ENCODE measurements at regions not wholly inside any gene's neighbourhood (a gene's known extent, or its start where the extent isn't known, plus 50 kb on each side); places are given as distances from the start of the nearest gene placed in this dataset.

GRCh38 chr12:128047266-128048060, 219.5 kb upstream of the TMEM132C start:
- no peak overlapping the region for H3K27ac ChIP-seq
- POLR2A ChIA-PET (ENCODE audit: low non-redundant PET): no interaction called here
- no peak for DNase-seq (ENCODE audit: low spot score)

GRCh38 chr12:128052331-128052730, 214.6 kb upstream of the TMEM132C start:
- no peak for TF ChIP-seq CTCF (conservative IDR thresholded peaks at IDR 0.05; ENCODE audit: low read depth)
- POLR2A ChIA-PET (ENCODE audit: low non-redundant PET): no interaction called here
- DNase-seq (ENCODE audit: low spot score): no peak
- no peak overlapping the region for H3K27ac ChIP-seq
- CTCF ChIA-PET: interaction anchor here (0.6 kb wide), 2 partner anchors 17 to 267 kb away, joined by 3 read pairs; no protein-coding TSS in a partner anchor

More at GRCh38 chr12:128047266-128048060, 219.5 kb upstream of the TMEM132C start:
- CTCF ChIA-PET: interaction anchor here (0.5 to 0.6 kb wide), 2 partner anchors 172 to 735 kb away, joined by 3 to 4 read pairs; no protein-coding TSS in a partner anchor
- no peak for TF ChIP-seq CTCF (conservative IDR thresholded peaks at IDR 0.05; ENCODE audit: low read depth)

GRCh38 chr12:128052777-128053176, 214.2 kb upstream of the TMEM132C start:
- no peak for TF ChIP-seq CTCF (conservative IDR thresholded peaks at IDR 0.05; ENCODE audit: low read depth)
- POLR2A ChIA-PET (ENCODE audit: low non-redundant PET): no interaction called here
- H3K27ac ChIP-seq: no peak overlapping the region
- no peak for DNase-seq (ENCODE audit: low spot score)
- CTCF ChIA-PET: interaction anchor here (0.6 kb wide), 1 partner anchor 16 kb away, joined by 3 read pairs; no protein-coding TSS in a partner anchor

GRCh38 chr12:128055567-128055966, 211.4 kb upstream of the TMEM132C start:
- DNase-seq (ENCODE audit: low spot score): no peak
- TF ChIP-seq CTCF (conservative IDR thresholded peaks at IDR 0.05; ENCODE audit: low read depth): no peak
- POLR2A ChIA-PET (ENCODE audit: low non-redundant PET): no interaction called here
- CTCF ChIA-PET: no interaction called here
- no peak overlapping the region for H3K27ac ChIP-seq

- no peak for TF ChIP-seq CTCF (conservative IDR thresholded peaks at IDR 0.05; ENCODE audit: low read depth)
- ChIA-PET POLR2A (ENCODE audit: low non-redundant PET) (no interaction called here), CTCF (interaction anchor here (0.5 kb wide), 1 partner anchor 1333 kb away, joined by 3 read pairs; no protein-coding TSS in a partner anchor)
- H3K27ac ChIP-seq: no peak overlapping the region
- DNase-seq (ENCODE audit: low spot score): no peak
These were observed 210.7 kb upstream of the TMEM132C start for GRCh38 chr12:128056136-128056801.

GRCh38 chr12:128057586-128057985, 209.4 kb upstream of the TMEM132C start:
- no peak for TF ChIP-seq CTCF (conservative IDR thresholded peaks at IDR 0.05; ENCODE audit: low read depth)
- no peak for DNase-seq (ENCODE audit: low spot score)
- ChIA-PET CTCF (no interaction called here), POLR2A (ENCODE audit: low non-redundant PET) (no interaction called here)
- no peak overlapping the region for H3K27ac ChIP-seq

All from RWPE1 (cell line).